RWPE1 (cell line): ENCODE measurements at regions not wholly inside any gene's neighbourhood (a gene's known extent, or its start where the extent isn't known, plus 50 kb on each side); places are given as distances from the start of the nearest gene placed in this dataset.

ENCODE experiments used
- CTCF ChIA-PET: fragments of 350-600 bp; sonication (Branson Sonifier 250); formaldehyde crosslinking; extraction: SDS; loops from one replicate; lab custom pipeline; 2021; lab: Yijun Ruan, JAX
- POLR2A ChIA-PET: fragments of 400-600 bp; formaldehyde crosslinking; extraction: SDS; loops from one replicate; lab custom pipeline; 2020; ENCODE audit warnings: antibody characterized with exemption; ENCODE audit not compliant: low non-redundant PET; lab: Yijun Ruan, JAX
- DNase-seq: peaks from one replicate; pipeline ENCODE4 v3.0.0; 2012; ENCODE audit warnings: low spot score
- H3K27ac ChIP-seq: fragments of 450-650 bp; 2 replicates; pipeline ENCODE4 v1.5.1; 2017
- TF ChIP-seq, protein P1 (sequence below): fragments of 450-650 bp; conservative IDR thresholded peaks from 2 replicates; pipeline ENCODE4 v1.5.1; 2017; ENCODE audit warnings: low read depth, mild to moderate bottlenecking

DNA sequence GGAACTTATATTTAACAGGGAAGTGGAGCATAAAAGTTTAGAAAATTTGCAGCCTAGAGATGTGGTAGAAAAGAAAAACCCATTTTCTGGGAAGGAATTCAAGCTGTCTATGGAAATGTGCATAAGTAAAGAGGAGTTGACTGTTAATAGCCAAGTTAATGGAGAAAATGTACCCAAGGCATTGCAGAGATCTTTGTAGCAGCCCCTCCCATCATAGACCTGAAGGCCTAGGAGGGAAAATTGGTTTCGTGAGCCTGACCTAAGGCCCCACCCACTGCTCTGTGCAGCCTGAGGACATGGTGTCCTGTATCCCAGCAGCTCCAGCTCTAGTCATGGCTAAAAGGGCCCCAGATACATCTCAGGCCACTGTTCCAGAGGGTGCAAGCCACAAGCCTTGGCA lies 772.4 kb upstream of the RIOK2 start:
- DNase-seq: no peak
- no peak overlapping the region for H3K27ac ChIP-seq
- ChIA-PET CTCF (interaction anchor here (0.6 kb wide), 1 partner anchor 432 kb away, joined by 4 read pairs; no protein-coding TSS in a partner anchor), POLR2A (no interaction called here)
- TF ChIP-seq, protein P1, sequence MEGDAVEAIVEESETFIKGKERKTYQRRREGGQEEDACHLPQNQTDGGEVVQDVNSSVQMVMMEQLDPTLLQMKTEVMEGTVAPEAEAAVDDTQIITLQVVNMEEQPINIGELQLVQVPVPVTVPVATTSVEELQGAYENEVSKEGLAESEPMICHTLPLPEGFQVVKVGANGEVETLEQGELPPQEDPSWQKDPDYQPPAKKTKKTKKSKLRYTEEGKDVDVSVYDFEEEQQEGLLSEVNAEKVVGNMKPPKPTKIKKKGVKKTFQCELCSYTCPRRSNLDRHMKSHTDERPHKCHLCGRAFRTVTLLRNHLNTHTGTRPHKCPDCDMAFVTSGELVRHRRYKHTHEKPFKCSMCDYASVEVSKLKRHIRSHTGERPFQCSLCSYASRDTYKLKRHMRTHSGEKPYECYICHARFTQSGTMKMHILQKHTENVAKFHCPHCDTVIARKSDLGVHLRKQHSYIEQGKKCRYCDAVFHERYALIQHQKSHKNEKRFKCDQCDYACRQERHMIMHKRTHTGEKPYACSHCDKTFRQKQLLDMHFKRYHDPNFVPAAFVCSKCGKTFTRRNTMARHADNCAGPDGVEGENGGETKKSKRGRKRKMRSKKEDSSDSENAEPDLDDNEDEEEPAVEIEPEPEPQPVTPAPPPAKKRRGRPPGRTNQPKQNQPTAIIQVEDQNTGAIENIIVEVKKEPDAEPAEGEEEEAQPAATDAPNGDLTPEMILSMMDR: no peak

DNA sequence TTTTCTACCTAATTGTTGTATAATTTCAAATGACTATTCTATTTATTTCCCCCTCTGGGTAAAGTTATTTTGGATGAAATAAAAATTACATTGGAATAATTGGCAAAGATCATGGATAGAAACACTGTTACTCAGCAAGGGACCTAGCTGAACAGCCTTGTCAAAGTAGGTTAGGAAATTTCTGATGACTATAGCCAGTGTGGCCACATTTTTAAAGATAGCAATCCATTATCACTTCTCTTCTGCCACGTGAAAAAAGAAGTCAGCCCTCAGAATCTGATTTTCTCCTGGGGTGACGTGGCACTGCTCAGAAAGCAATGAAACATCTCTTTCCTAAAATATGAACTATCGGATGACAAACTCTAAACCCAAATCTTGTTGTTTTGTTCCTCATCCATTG lies 784.2 kb upstream of the RIOK2 start:
- ChIA-PET POLR2A (no interaction called here), CTCF (no interaction called here)
- no peak overlapping the region for H3K27ac ChIP-seq
- DNase-seq: no peak
- TF ChIP-seq, protein P1: no peak

DNA sequence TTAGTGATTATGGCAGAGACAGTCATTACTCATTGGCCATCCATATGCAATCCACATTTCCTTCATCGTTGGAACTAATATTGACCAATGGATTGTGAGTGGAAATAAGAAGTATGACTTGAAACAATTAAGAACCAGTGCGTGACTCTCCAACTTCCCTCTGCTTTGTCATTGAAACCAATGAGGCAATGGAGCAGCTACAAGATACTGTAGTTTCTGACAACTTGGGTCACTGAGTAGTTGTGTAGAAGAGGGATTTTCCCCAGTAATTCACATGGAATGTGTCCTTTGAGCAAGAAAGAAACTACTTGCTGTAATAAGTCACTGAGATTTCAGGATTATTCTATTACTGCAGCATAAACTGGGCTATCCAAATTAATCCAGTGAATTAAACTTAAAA lies 785.3 kb upstream of the RIOK2 start:
- DNase-seq: no peak
- H3K27ac ChIP-seq: no peak overlapping the region
- ChIA-PET POLR2A (no interaction called here), CTCF (no interaction called here)
- TF ChIP-seq, protein P1: no peak

DNA sequence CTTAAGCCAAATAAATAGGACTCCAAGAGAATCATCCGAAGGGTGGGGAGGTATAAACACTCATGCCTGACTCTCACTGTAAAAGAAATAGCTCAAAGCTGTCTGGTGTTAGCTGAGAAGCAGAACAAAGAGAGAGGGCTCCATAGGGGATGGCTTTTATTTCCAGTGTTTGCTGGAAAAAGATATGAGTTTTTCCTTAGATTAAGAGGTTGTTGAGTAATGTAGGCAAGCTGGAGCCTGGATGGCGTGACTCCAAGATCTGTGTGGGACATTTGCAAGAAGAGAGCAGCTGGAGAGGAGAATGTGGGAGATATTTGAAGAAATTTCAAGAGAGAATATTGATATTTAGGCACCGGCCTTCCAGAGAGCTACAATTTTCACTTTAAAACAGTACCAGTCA lies 793.7 kb upstream of the RGMB start:
- TF ChIP-seq, protein P1: no peak
- no peak for DNase-seq
- CTCF ChIA-PET: no interaction called here
- POLR2A ChIA-PET: no interaction called here
- no peak overlapping the region for H3K27ac ChIP-seq

DNA sequence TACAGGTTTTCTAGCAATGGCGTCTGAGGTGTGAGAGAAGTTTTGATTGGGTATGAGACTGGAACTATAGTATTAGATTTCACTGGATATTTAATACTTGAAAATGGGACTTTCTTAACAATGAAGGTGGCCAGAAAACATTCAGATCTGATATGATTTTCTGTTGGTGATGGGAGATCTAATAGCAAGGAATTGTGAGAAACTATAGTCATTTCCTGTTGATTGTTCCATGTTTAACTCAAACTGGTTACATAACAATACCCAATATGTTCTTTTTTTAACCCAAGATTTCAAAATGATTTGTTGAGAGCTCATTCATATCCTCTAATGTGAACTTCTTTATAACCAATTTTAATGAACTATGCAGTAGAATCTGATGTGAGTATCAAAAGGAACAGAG lies 793.2 kb upstream of the RGMB start:
- CTCF ChIA-PET: no interaction called here

DNA sequence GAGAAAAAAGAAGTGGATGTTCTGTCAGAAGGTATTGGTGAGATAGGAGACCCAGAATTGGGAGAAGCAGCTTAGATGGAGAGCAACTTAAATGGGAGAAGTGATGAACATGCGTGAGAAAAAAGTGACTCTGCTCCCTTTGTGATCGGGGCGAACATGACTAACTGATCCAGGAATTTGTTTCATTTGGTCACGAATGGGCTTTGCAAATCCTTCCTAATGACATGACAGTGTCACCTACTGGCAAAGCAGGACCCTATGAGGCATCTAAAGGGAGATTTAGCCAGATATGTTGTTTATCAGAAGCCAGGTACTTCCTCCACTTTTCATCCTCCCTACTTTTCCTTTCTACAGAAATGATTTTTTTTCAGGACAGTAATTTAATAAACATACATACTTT lies 787.4 kb upstream of the RGMB start:
- DNase-seq: peak; percentile 30
- no peak overlapping the region for H3K27ac ChIP-seq
- TF ChIP-seq, protein P1: no peak
- ChIA-PET POLR2A (no interaction called here), CTCF (interaction anchor here (0.7 kb wide), 2 partner anchors 452 to 755 kb away, joined by 3 read pairs; no protein-coding TSS in a partner anchor)

More for the DNA sequence above, 793.2 kb upstream of the RGMB start:
- TF ChIP-seq, protein P1: no peak
- no peak overlapping the region for H3K27ac ChIP-seq
- POLR2A ChIA-PET: no interaction called here
- no peak for DNase-seq
